Jurkat, Clone E6-1 (cell line): ENCODE measurements at regions not wholly inside any gene's neighbourhood (a gene's known extent, or its start where the extent isn't known, plus 50 kb on each side); places are given as distances from the start of the nearest gene placed in this dataset.
"Not testable (repeated sequence)": the region's sequence is repeated elsewhere in the genome, so short reads cannot be mapped to it uniquely, and the experiment has no call there.

Experiments used
- DNase-seq: peaks from one replicate; pipeline ENCODE4 v3.0.0-alpha.2; 2011; ENCODE audit warnings: low read depth, low spot score
- H3K4me3 ChIP-seq: 2 replicates; pipeline ENCODE4 v1.5.1; 2011; ENCODE audit warnings: mild to moderate bottlenecking, low read length, control low read depth, moderate library complexity

- no peak for DNase-seq
- H3K4me3 ChIP-seq, result no peak overlapping the region
Observed at GRCh38 chr6:144895313-144896278, 610.5 kb downstream of the UTRN start.

GRCh38 chr6:144896289-144896688 lies 611.2 kb downstream of the UTRN start:
- DNase-seq, result no peak

GRCh38 chr6:144896871-144897270 lies 611.7 kb downstream of the UTRN start:
- DNase-seq, result no peak
- no peak overlapping the region for H3K4me3 ChIP-seq

More at GRCh38 chr6:144896289-144896688, 611.2 kb downstream of the UTRN start:
- no peak overlapping the region for H3K4me3 ChIP-seq

- no peak overlapping the region for H3K4me3 ChIP-seq
- DNase-seq, result no peak
Observed at GRCh38 chr6:144897441-144897921, 612.3 kb downstream of the UTRN start.

- H3K4me3 ChIP-seq, result no peak overlapping the region
- no peak for DNase-seq
Observed at GRCh38 chr6:144898052-144898689, 613.0 kb downstream of the UTRN start.

- DNase-seq, result no peak
- H3K4me3 ChIP-seq, result no peak overlapping the region
Observed at GRCh38 chr6:144898741-144899140, 613.6 kb downstream of the UTRN start.

GRCh38 chr6:144899161-144899560 lies 614.0 kb downstream of the UTRN start:
- no peak overlapping the region for H3K4me3 ChIP-seq
- no peak for DNase-seq

- H3K4me3 ChIP-seq, result no peak overlapping the region
- DNase-seq, result no peak
Observed at GRCh38 chr6:144901412-144901811, 616.3 kb downstream of the UTRN start.

- H3K4me3 ChIP-seq, result no peak overlapping the region
- DNase-seq, result no peak
Observed at GRCh38 chr6:144908004-144908403, 622.9 kb downstream of the UTRN start.

GRCh38 chr6:144909753-144910285 lies 624.7 kb downstream of the UTRN start:
- no peak overlapping the region for H3K4me3 ChIP-seq
- DNase-seq, result no peak

- DNase-seq, result no peak
- no peak overlapping the region for H3K4me3 ChIP-seq
Observed at GRCh38 chr6:144911322-144911721, 626.2 kb downstream of the UTRN start.

GRCh38 chr6:144912474-144912873 lies 627.3 kb downstream of the UTRN start:
- H3K4me3 ChIP-seq, result no peak overlapping the region
- no peak for DNase-seq

GRCh38 chr6:144918073-144918472 lies 632.9 kb downstream of the UTRN start:
- no peak for DNase-seq
- H3K4me3 ChIP-seq, result no peak overlapping the region

GRCh38 chr6:144919560-144919959 lies 634.4 kb downstream of the UTRN start:
- H3K4me3 ChIP-seq, result no peak overlapping the region
- no peak for DNase-seq

- no peak for DNase-seq
- no peak overlapping the region for H3K4me3 ChIP-seq
Observed at GRCh38 chr6:144920391-144920961, 635.3 kb downstream of the UTRN start.

- DNase-seq, result no peak
- H3K4me3 ChIP-seq, result no peak overlapping the region
Observed at GRCh38 chr6:144921206-144921975, 636.3 kb downstream of the UTRN start.

GRCh38 chr6:144922120-144922722 lies 637.1 kb downstream of the UTRN start:
- DNase-seq, result no peak
- H3K4me3 ChIP-seq, result no peak overlapping the region

GRCh38 chr6:144922771-144923490 lies 637.8 kb downstream of the UTRN start:
- H3K4me3 ChIP-seq, DNase-seq: not testable (repeated sequence)
